HG03139 (cell line): ENCODE measurements at regions not wholly inside any gene's neighbourhood (a gene's known extent, or its start where the extent isn't known, plus 50 kb on each side); places are given as distances from the start of the nearest gene placed in this dataset.

ENCODE experiments used
- ATAC-seq: cut with Tn5 transposase; IDR thresholded peaks from one replicate; pipeline ENCODE4 v1.9.1; 2021; ENCODE audit not compliant: unreplicated experiment

- no peak for ATAC-seq
Observed at GRCh38 chr5:1669276-1670155, 130.1 kb downstream of the MRPL36 start.

- no peak for ATAC-seq
Observed at GRCh38 chr5:1668141-1668721, 131.4 kb downstream of the MRPL36 start.

GRCh38 chr5:1667648-1668140 is 131.9 kb downstream of the MRPL36 start:
- no peak for ATAC-seq

DNA sequence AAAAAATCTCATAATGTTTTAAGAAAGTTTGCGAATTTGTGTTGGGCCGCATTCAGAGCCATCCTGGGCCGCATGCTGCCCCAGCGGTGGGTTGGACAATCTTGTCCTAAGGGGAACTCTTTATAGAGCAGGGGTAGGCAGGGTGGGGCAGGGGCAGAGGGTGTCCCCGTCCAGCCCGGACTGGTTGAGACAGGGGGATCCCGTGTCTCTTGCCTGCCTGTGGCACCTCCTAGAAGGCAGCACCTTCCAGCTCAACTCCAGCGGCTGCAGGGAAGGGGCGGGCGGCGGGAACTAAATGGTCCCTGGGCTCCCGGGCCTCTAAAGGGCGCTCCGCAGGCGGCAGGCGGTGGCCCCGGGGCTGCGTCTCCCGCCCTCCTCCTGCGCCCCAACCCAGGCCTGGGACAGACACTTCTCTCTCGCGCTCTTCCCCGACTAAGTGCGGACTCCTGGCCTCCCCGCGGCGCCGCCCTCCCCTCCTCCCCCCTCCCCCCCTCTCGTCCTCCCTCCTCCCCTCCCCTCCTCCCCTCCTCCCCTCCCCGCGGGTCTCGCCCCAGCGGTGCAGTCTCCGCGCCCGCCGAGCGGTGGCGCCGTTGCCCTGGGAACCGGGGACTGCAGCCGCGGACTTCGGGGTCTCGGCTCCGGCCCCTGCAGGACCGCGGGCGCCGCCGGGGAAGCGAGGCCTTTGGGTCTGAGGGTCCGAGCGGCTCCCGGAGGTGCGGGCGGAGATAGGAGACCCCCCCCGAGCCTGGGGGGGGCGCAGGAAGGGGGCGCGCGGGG is 132.6 kb downstream of the MRPL36 start:
- no peak for ATAC-seq

- no peak for ATAC-seq
Observed at GRCh38 chr5:1666221-1666620, 133.4 kb downstream of the MRPL36 start.

DNA sequence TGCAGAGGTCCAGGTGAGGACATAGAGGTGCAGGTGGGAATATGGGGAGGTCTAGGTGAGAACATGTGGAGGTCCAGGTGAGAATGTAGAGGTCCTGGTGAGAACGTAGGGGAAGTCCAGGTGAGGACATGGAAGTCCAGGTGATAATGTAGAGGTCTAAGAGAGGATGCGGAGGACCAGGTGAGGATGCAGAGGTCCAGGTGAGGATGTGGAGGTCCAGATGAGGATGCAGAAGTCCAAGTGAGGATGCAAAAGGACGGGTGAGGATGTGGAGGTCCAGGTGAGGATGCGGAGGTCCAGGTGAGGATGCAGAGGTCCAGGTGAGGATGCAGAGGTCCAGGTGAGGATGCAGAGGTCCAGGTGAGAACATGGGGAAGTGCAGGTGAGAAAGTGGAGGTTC is 133.8 kb downstream of the MRPL36 start:
- ATAC-seq, result no peak

- ATAC-seq, result no peak
Observed at GRCh38 chr5:1665231-1665630, 134.4 kb downstream of the MRPL36 start.

GRCh38 chr5:1663186-1663585 is 136.5 kb downstream of the MRPL36 start:
- no peak for ATAC-seq

DNA sequence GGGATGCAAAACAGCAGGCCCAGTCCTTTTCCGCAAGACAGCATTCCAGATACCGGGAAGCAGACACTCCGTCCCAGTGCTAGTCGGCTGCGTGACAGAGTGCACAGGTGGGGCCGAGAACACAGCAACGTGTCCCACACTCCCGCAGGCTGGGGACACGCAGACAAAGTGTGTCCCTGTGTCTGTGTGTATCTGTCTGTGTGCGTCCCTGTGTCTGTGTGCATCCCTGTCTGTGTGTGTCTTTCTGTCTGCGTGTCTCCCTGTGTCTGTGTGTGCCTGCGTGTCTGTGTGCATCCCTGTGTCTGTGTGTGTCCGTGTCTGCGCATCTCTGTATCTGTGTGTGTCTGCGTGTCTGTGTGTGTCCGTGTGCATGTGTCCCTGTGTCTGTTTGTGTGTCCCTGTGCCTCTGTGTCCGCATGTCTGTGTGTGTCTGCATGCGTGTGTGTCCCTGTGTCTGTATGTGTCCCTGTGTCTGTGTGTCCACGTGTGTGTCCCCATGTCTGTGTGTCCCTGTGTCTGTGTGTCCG is 137.0 kb downstream of the MRPL36 start:
- no peak for ATAC-seq

DNA sequence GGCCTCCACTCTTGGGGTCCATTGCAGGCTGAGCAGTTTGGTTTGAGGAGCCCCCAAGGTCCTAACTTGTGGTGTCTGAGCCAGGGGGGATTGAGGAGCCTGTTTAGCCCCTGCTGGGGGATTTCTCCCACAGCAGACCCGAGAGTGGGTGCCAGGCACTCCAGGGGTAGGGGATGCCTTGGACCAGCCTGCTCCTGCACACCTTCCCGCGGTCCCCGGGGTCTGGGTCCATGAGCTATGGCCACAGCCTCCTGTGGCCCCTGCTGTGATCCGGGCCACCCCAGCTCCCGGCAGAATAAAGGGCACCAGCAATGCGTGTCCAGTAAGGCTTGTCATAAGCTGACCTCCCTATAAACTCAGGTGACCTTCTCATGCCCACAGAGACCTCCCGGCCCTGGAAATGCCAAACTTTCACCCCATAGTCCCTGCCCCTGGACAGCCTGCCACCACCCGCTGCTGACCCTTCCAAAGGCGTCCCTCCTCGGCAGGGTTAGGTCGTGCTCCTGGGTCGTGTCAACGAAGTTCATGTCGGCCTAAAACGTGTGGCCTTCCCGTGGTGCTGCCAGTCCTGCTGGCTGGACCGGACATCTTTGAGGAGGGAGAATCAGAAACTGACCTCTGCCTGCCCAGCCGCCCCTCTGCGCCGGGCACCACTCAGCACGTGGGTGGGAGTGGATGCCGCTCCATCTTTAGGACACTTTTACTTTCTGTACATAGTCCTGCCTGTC is 137.6 kb downstream of the MRPL36 start:
- ATAC-seq, result no peak

GRCh38 chr5:1661311-1661710 is 137.6 kb upstream of the LPCAT1 start:
- no peak for ATAC-seq

- no peak for ATAC-seq
Observed at GRCh38 chr5:1660511-1660910, 136.8 kb upstream of the LPCAT1 start.

- no peak for ATAC-seq
Observed at GRCh38 chr5:1660001-1660400, 136.2 kb upstream of the LPCAT1 start.

GRCh38 chr5:1659100-1659981 is 135.6 kb upstream of the LPCAT1 start:
- ATAC-seq, result no peak

GRCh38 chr5:1658665-1659064 is 134.9 kb upstream of the LPCAT1 start:
- no peak for ATAC-seq

GRCh38 chr5:1657161-1657741 is 133.5 kb upstream of the LPCAT1 start:
- ATAC-seq, result no peak

GRCh38 chr5:1656271-1656975 is 132.7 kb upstream of the LPCAT1 start:
- ATAC-seq, result no peak

GRCh38 chr5:1655496-1656270 is 131.9 kb upstream of the LPCAT1 start:
- ATAC-seq, result no peak
